ENCODE measurements at regions not wholly inside any gene's neighbourhood (a gene's known extent, or its start where the extent isn't known, plus 50 kb on each side); places are given as distances from the start of the nearest gene placed in this dataset.
"Not testable (repeated sequence)": the region's sequence is repeated elsewhere in the genome, so short reads cannot be mapped to it uniquely, and the experiment has no call there.

GRCh38 chr6:148004651-148005050 lies 338.0 kb upstream of the SASH1 start:
- no peak for FAIRE-seq
- no peak for DNase-seq (ENCODE audit: low spot score in 2 of 2)

DNA sequence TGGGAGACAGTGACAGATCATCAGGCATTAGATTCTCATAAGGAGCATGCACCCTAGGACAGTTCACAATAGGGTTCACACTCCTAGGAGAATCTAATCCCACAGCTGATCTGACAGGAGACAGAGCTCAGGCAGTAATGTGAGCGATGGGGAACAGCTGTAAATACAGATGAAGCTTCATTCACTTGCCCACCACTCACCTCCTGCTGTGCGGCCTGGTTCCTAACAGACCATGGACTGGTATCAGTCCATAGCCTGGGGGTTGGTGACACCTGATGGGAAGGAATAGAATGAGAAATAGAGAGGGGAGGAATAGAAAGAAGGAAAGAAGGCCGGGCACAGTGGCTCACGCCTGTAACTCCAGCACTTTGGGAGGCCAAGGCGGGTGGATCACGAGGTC lies 336.8 kb upstream of the SASH1 start:
- FAIRE-seq (no peak), DNase-seq (ENCODE audit: low spot score in 2 of 2) (no peak)

DNA sequence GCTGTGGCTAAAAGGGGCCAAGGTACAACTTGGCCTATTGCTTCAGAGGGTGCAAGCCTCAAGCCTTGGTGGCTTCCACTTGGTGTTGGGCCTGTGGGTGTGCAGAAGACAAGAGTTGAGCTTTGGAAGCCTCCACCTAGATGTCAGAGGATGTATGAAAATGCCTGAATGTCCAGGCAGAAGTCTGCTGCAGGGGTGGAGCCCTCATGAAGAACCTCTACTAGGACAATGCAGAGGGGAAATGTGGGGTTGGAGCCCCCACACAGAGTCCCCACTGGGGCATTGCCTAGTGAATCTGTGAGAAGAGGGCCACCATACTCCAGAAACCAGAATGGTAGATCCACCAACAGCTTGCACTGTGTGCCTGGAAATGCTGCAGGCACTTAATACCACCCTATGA lies 332.1 kb upstream of the SASH1 start:
- FAIRE-seq; DNase-seq (ENCODE audit: low spot score in 2 of 2): not testable (repeated sequence)

GRCh38 chr6:148016013-148016412 lies 326.6 kb upstream of the SASH1 start:
- DNase-seq (ENCODE audit: low spot score in 2 of 2) (no peak), FAIRE-seq (no peak)

DNA sequence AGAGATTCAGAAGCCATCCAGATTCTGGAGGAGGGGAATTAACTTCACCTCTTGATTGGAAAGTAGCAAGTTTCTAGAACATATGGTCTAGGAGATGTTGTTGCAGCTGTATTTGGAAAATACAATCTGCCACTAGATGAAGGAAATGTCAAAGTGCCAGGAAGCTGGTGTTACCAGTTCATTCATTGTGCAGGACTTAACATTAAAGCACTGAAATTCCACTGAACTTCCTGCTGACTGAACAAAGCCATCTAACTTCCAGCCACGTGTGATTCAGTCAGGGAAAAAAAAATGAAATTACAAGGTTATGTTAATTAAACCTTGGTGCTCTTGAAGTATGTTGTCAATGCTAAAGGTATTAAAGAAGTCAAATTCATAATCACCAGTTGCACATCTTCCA lies 321.5 kb upstream of the SASH1 start:
- DNase-seq (ENCODE audit: low spot score in 2 of 2) (no peak), FAIRE-seq (no peak)

GRCh38 chr6:148021699-148022098 lies 320.9 kb upstream of the SASH1 start:
- DNase-seq (ENCODE audit: low spot score in 2 of 2) = no peak
- no peak for FAIRE-seq

- not testable (repeated sequence) for FAIRE-seq; DNase-seq (ENCODE audit: low spot score in 2 of 2)
Observed at GRCh38 chr6:148022279-148022678, 320.4 kb upstream of the SASH1 start.

DNA sequence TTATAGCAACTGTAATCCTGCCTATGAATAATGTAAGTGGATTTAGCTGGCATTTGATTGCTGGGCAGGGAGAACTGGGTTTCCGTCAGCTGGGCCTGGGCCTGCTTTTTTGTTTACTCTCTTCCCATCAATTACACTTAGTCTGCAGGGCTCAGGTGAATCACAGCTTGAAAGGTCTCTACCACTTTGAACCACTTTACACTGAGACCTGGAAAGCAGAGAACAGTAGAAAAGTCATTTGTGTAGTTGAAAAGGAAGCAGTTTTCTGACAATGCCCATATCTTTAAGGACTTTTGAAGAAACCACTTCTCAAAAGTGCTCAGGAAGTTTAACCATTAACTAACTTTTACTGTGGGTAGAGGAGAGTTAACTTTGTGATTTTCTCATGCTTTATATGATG lies 315.4 kb upstream of the SASH1 start:
- DNase-seq (ENCODE audit: low spot score in 2 of 2) (no peak), FAIRE-seq (no peak)

- no peak for DNase-seq (ENCODE audit: low spot score in 2 of 2)
- no peak for FAIRE-seq
Observed at GRCh38 chr6:148035806-148036390, 306.7 kb upstream of the SASH1 start.

DNA sequence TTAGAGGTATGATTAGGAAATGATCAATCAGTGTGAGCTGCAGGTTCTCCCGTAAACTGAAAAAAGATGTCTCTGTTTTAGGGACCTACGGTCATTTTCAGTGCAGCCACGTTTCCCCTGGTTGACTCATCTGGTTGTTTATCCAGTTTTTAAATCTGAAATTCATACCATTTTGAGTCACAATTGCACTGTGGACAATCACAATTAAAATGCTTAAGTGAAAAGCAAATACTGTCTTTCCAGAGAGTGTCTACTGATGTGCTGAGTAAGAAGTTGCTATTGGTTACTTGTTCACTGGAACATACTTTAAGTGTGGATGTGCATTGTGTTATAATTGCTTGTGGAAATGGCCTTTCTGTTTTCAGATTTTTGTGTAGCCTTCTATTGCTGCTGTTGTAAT lies 305.1 kb upstream of the SASH1 start:
- FAIRE-seq (no peak), DNase-seq (ENCODE audit: low spot score in 2 of 2) (no peak)

DNA sequence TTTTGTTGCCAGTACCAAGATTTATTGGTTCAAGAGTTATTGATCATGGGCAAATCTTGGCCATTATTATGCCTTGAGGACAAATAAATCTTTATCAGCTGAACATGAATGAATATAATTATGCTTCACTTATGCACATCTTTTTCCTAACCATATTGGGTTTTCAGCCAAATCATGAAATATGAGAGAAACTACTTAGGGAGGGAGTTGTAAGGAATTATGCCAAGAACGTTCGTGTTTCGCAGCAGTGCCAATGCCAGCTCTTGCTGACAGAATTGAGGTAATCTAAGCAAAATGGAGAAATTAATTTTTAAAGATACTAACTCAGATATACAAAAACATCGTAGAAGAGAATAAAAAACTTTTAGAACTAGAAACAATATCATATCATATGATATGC lies 301.1 kb upstream of the SASH1 start:
- FAIRE-seq = no peak

DNA sequence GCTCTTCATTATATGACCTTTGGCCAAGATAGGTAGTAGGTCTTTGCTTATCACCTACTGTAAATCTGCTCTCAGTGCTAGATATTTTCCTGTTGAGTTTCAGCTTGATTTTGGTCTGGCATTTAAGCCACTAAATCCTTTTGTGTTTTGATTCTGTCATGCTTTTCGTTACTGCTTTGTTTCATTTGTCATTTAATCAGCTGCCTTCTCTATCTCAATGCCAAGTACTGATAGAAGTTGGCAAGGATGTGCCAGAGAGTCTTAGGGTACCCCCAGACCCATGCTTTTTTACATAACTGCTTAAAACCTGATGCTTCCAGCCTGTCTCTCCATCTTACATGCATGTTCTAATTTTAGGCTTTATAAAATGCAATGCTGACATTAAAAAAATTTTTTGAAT lies 300.1 kb upstream of the SASH1 start:
- FAIRE-seq (no peak), DNase-seq (ENCODE audit: low spot score in 2 of 2) (no peak)

More for the DNA sequence above, 301.1 kb upstream of the SASH1 start:
- no peak for DNase-seq (ENCODE audit: low spot score in 2 of 2)

GRCh38 chr6:148044261-148044751 lies 298.3 kb upstream of the SASH1 start:
- FAIRE-seq = no peak
- DNase-seq (ENCODE audit: low spot score in 2 of 2) = no peak

GRCh38 chr6:148044921-148045320 lies 297.7 kb upstream of the SASH1 start:
- DNase-seq (ENCODE audit: low spot score in 2 of 2) (no peak), FAIRE-seq (no peak)

DNA sequence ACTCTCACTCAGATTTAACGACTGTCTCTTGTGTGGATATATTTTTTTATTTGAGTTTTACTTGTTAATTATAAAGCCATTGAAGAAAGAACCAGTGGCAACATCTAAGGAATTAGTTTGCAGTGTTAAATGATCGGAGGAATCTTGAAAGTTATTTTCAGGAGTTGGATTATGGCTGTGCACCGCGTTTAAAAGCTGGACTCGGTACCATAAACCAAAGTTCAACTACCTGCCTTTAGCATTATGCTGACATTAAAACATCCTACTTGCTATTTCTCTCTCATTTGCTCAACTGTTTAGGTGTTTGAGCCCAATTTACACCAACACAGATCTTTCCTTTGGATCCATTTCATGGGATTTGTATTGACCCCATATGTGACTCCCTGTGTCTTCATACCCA lies 289.4 kb upstream of the SASH1 start:
- DNase-seq (ENCODE audit: low spot score in 2 of 2) (no peak), FAIRE-seq (no peak)

DNA sequence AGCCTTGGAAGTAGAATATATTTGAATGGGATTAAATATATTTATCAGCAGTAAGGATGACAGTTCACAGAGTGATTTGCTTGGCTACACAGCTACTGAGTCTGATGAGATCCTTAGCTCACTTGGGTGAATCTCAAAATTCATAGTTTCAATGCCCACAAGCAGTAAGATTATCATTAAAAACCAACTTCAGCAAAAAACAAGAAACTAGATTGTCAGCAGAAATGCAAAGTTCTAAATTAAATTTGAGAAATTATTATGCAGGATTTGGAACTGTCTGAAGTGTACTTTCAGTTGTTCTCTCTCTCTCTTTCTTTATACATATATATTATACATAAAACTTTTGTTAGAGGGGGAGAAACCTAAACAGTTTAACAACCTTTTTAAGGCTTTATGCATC lies 288.8 kb upstream of the SASH1 start:
- FAIRE-seq = no peak
- DNase-seq (ENCODE audit: low spot score in 2 of 2) = no peak

DNA sequence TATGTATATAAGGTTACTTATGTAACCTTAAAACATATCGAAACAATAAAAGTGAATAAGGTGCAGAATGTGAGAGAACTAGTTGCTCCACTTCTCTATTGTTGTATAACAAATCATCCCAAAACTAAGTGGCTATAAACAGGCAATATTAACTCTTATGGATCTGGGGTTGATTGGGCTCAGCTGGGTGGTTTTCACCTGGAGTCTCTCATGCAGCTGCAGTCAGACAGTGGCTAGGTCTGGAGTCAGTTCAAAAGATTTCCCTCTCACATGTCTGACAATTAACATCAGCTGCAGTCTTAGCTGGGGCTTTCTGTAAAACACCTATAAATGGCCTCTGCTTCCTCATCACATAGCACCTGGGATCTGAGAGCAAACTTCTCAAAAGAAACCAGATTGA lies 288.4 kb upstream of the SASH1 start:
- no peak for FAIRE-seq
- no peak for DNase-seq (ENCODE audit: low spot score in 2 of 2)

DNA sequence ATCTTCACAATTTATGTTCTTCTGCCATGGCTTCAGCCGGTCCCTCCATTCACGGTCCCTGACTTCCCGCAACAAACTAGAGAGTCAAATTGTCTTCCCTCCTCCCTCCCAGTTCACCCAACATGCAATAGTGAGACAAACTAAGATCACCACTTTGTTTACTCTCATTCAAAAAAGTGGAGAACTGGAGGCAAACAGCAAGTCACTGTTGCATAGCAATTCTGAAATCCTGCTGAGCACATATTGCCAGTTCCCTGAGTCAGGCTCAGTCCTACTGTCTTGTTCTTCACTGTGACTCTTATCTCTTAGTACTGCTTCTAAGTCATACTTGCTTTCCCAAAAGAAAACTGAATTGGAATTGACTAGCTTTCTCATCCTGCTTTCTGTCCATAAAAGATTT lies 287.2 kb upstream of the SASH1 start:
- DNase-seq (ENCODE audit: low spot score in 2 of 2) (no peak), FAIRE-seq (no peak)

GRCh38 chr6:148059869-148060268 lies 282.8 kb upstream of the SASH1 start:
- no peak for FAIRE-seq
- DNase-seq (ENCODE audit: low spot score in 2 of 2) = no peak

DNA sequence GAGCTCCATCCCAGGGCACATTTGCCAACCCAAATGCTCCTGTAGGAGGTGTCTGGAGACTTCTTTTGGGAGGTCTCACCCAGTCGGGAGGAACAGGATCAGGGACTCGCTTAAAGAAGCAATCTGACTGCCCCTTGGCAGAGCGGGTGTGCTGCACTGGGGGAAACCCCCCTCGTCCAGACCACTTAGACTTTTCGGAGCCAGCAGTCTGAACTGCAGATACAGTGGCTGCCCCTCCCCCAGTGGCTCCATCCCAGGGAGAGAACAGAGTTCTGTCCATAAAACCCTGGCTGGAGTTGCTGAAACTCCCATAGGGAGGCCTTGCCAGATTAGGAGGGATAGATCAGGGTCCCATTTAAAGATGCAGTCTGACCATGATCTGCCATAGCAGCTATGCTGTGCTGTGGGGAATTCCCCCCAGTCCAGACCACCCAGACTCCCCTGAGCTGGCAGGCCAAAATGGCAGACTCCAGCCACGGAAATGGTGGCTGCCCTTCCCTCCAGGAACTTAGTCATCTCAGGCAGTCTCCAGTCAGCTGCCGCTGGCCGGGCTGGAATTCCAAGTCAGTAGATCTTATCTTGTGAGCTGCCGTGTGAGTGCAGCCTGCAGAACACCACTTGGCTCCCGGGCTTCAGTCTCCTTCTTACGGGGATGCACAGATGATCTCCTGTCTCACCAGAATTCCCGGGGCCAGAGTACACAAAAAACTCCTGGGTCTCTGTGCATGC lies 278.1 kb upstream of the SASH1 start:
- FAIRE-seq = no peak
- DNase-seq (ENCODE audit: low spot score in 2 of 2) = no peak

- no peak for FAIRE-seq
- DNase-seq (ENCODE audit: low spot score in 2 of 2) = no peak
Observed at GRCh38 chr6:148068437-148069061, 274.1 kb upstream of the SASH1 start.

GRCh38 chr6:148069256-148069655 lies 273.4 kb upstream of the SASH1 start:
- DNase-seq (ENCODE audit: low spot score in 2 of 2) = no peak
- no peak for FAIRE-seq

Measured in frontal cortex (tissue), 3 donors.